Caco-2 (cell line): ENCODE measurements at regions not wholly inside any gene's neighbourhood (a gene's known extent, or its start where the extent isn't known, plus 50 kb on each side); places are given as distances from the start of the nearest gene placed in this dataset.
"Not testable (repeated sequence)": the region's sequence is repeated elsewhere in the genome, so short reads cannot be mapped to it uniquely, and the experiment has no call there.

ENCODE experiments used
- BruUV-seq: library from RNA; stranded (reverse); fragments of 400-500 nt; replicated peaks from 2 replicates; lab custom pipeline; 2021; lab: Mats Ljungman, UMichigan
- CTCF ChIA-PET: fragments of 300-600 bp; sonication (Branson Sonifier 250); formaldehyde crosslinking; loops from one replicate; lab custom pipeline; 2022; ENCODE audit warnings: antibody characterized with exemption; lab: Charles Lee
- POLR2A ChIA-PET: fragments of 300-600 bp; sonication (Branson Sonifier 250); formaldehyde crosslinking; loops from one replicate; lab custom pipeline; 2022; ENCODE audit warnings: antibody characterized with exemption; lab: Charles Lee
- DNase-seq, 2 experiments: peaks; one replicate each; pipeline versions ENCODE4 v3.0.0 to v3.0.0-alpha.2; 2020 to 2022
- H3K27me3 ChIP-seq: replicated peaks from 2 replicates; pipeline ENCODE4 v1.6.0; 2011; ENCODE audit warnings: low read length; ENCODE audit not compliant: control insufficient read depth, insufficient read depth
- H3K36me3 ChIP-seq: 2 replicates; pipeline ENCODE4 v1.5.1; 2011; ENCODE audit warnings: low read length; ENCODE audit not compliant: control insufficient read depth, insufficient read depth
- H3K4me1 ChIP-seq: fragments of 250-450 bp; sonication (Bioruptor Pico); 2 replicates; pipeline ENCODE4 v1.5.1; 2020; ENCODE audit warnings: mild to moderate bottlenecking
- H3K4me3 ChIP-seq: 2 replicates; pipeline ENCODE4 v1.5.1; 2011; ENCODE audit warnings: low read depth, mild to moderate bottlenecking, control low read depth, low read length
- H3K9me3 ChIP-seq: fragments of 250-450 bp; sonication (Bioruptor Pico); 2 replicates; pipeline ENCODE4 v1.5.1; 2020; ENCODE audit warnings: mild to moderate bottlenecking, moderate library complexity
- H3K27ac Mint-ChIP-seq: one replicate; pipeline ENCODE4 v1.8.0; 2022; ENCODE audit warnings: mixed read lengths; ENCODE audit not compliant: unreplicated experiment
- H3K27me3 Mint-ChIP-seq: one replicate; pipeline ENCODE4 v1.8.0; 2022; ENCODE audit warnings: mixed read lengths; ENCODE audit not compliant: insufficient read depth, unreplicated experiment
- H3K36me3 Mint-ChIP-seq: one replicate; pipeline ENCODE4 v1.8.0; 2022; ENCODE audit warnings: mild to moderate bottlenecking, mixed read lengths; ENCODE audit not compliant: insufficient read depth, unreplicated experiment
- H3K4me1 Mint-ChIP-seq: one replicate; pipeline ENCODE4 v1.8.0; 2022; ENCODE audit warnings: low read depth, mixed read lengths; ENCODE audit not compliant: unreplicated experiment
- H3K4me3 Mint-ChIP-seq: one replicate; pipeline ENCODE4 v1.8.0; 2022; ENCODE audit warnings: mild to moderate bottlenecking, moderate library complexity, mixed read lengths; ENCODE audit not compliant: unreplicated experiment
- H3K9me3 Mint-ChIP-seq: one replicate; pipeline ENCODE4 v1.8.0; 2022; ENCODE audit warnings: mixed read lengths; ENCODE audit not compliant: unreplicated experiment
- CTCF ChIP-seq, 2 experiments: fragments of 200-600 bp in 1 of 2; IDR thresholded peaks; 1 replicate in 1 of 2; 2 replicates in 1 of 2; pipeline versions ENCODE4 v1.5.1 to v1.8.0; 2011 to 2022; ENCODE audit warnings: antibody characterized with exemption in 1 of 2, control low read depth in 1 of 2, inconsistent platforms in 1 of 2, low read depth in 1 of 2, low read length in 1 of 2, mild to moderate bottlenecking in 1 of 2, moderate library complexity in 1 of 2; ENCODE audit not compliant: insufficient read depth in 1 of 2, severe bottlenecking in 1 of 2, unreplicated experiment in 1 of 2
- intact Hi-C: fragments of 100-400 bp; cut with micrococcal nuclease; formaldehyde crosslinking; loops from one replicate; pipeline ENCODE4 v1.10.0; 2022; ENCODE audit not compliant: unreplicated experiment

- Mint-ChIP-seq H3K9me3 (no peaks in the 10 kb centered on the region), H3K4me3 (no peak overlapping the region), H3K27ac (no peak overlapping the region), H3K27me3 (no peaks in the 10 kb centered on the region), H3K4me1 (no peaks in the 10 kb centered on the region), H3K36me3 (no peaks in the 10 kb centered on the region)
- Histone ChIP-seq H3K4me3 (no peak overlapping the region), H3K36me3 (no peaks in the 10 kb centered on the region), H3K27me3 (no peaks in the 10 kb centered on the region), H3K4me1 (no peaks in the 10 kb centered on the region), H3K9me3 (no peaks in the 10 kb centered on the region)
- no peak for DNase-seq
- no peak for TF ChIP-seq CTCF (IDR thresholded peaks at IDR 0.05; ENCODE audit: insufficient read depth in 1 of 2, low read depth in 1 of 2, low read length in 1 of 2, severe bottlenecking in 1 of 2, unreplicated experiment in 1 of 2)
- BruUV-seq = no TSS peak
- POLR2A ChIA-PET = no interaction called here
- intact Hi-C loops = no loop called here
- CTCF ChIA-PET = no interaction called here
These were observed 589.8 kb upstream of the CYLC2 start for GRCh38 chr9:102405218-102405867.

GRCh38 chr9:102403514-102403913, 591.6 kb upstream of the CYLC2 start:
- BruUV-seq = no TSS peak
- intact Hi-C loops = no loop called here
- H3K27ac Mint-ChIP-seq = no peak overlapping the region

GRCh38 chr9:102398205-102398604, 596.9 kb upstream of the CYLC2 start:
- no peak overlapping the region for H3K27ac Mint-ChIP-seq
- no peaks in the 10 kb centered on the region for H3K9me3 ChIP-seq
- no peaks in the 10 kb centered on the region for H3K36me3 ChIP-seq
- H3K27me3 Mint-ChIP-seq = no peaks in the 10 kb centered on the region
- H3K4me3 Mint-ChIP-seq = no peak overlapping the region
- no peaks in the 10 kb centered on the region for H3K4me1 ChIP-seq
- H3K9me3 Mint-ChIP-seq = no peaks in the 10 kb centered on the region
- ChIA-PET POLR2A (no interaction called here), CTCF (no interaction called here)
- no peaks in the 10 kb centered on the region for H3K36me3 Mint-ChIP-seq
- H3K27me3 ChIP-seq = no peaks in the 10 kb centered on the region
- H3K4me1 Mint-ChIP-seq = no peaks in the 10 kb centered on the region
- H3K4me3 ChIP-seq = no peak overlapping the region
- no peak for TF ChIP-seq CTCF (IDR thresholded peaks at IDR 0.05; ENCODE audit: insufficient read depth in 1 of 2, low read depth in 1 of 2, low read length in 1 of 2, severe bottlenecking in 1 of 2, unreplicated experiment in 1 of 2)
- no TSS peak for BruUV-seq
- DNase-seq = no peak
- intact Hi-C loops = no loop called here

More at GRCh38 chr9:102403514-102403913, 591.6 kb upstream of the CYLC2 start:
- TF ChIP-seq CTCF (IDR thresholded peaks at IDR 0.05; ENCODE audit: insufficient read depth in 1 of 2, low read depth in 1 of 2, low read length in 1 of 2, severe bottlenecking in 1 of 2, unreplicated experiment in 1 of 2) = no peak
- no peaks in the 10 kb centered on the region for H3K9me3 Mint-ChIP-seq
- Histone ChIP-seq H3K27me3 (no peaks in the 10 kb centered on the region), H3K36me3 (no peaks in the 10 kb centered on the region), H3K9me3 (no peaks in the 10 kb centered on the region), H3K4me3 (no peak overlapping the region), H3K4me1 (no peaks in the 10 kb centered on the region)
- H3K4me1 Mint-ChIP-seq = no peaks in the 10 kb centered on the region
- H3K4me3 Mint-ChIP-seq = no peak overlapping the region
- ChIA-PET CTCF (no interaction called here), POLR2A (no interaction called here)
- no peaks in the 10 kb centered on the region for H3K36me3 Mint-ChIP-seq
- H3K27me3 Mint-ChIP-seq = no peaks in the 10 kb centered on the region
- DNase-seq = no peak

GRCh38 chr9:102385620-102386019, 609.5 kb upstream of the CYLC2 start:
- BruUV-seq, POLR2A ChIA-PET, H3K4me3 ChIP-seq, H3K36me3 Mint-ChIP-seq, H3K27me3 Mint-ChIP-seq, H3K4me1 Mint-ChIP-seq, CTCF ChIA-PET, H3K36me3 ChIP-seq, H3K4me3 Mint-ChIP-seq, DNase-seq, H3K4me1 ChIP-seq, H3K9me3 ChIP-seq, H3K27ac Mint-ChIP-seq, H3K27me3 ChIP-seq, H3K9me3 Mint-ChIP-seq, intact Hi-C loops: not testable (repeated sequence)
